ENCODE measurements at regions not wholly inside any gene's neighbourhood (a gene's known extent, or its start where the extent isn't known, plus 50 kb on each side); places are given as distances from the start of the nearest gene placed in this dataset.

- Histone ChIP-seq H3K4me3 (ENCODE audit: low read depth, low read length) (no peak overlapping the region), H3K36me3 (ENCODE audit: control insufficient read depth, insufficient read depth, low read length) (no peaks in the 10 kb centered on the region), H3K27me3 (ENCODE audit: control insufficient read depth, insufficient read depth, low read length) (no peaks in the 10 kb centered on the region), H3K27ac (ENCODE audit: low read depth, low read length) (no peak overlapping the region), H3K4me1 (ENCODE audit: control insufficient read depth, insufficient read depth, low read length) (peaks cover 3% of the 10 kb centered on the region; the same call in 1 of the 2 replicates), H3K9me3 (ENCODE audit: control insufficient read depth, insufficient read depth, low read depth, low read length) (no peaks in the 10 kb centered on the region), H3K9ac (ENCODE audit: low read length) (no peak overlapping the region)
These were observed 129.2 kb downstream of the UNC5CL start for GRCh38 chr6:40909811-40910210.

DNA sequence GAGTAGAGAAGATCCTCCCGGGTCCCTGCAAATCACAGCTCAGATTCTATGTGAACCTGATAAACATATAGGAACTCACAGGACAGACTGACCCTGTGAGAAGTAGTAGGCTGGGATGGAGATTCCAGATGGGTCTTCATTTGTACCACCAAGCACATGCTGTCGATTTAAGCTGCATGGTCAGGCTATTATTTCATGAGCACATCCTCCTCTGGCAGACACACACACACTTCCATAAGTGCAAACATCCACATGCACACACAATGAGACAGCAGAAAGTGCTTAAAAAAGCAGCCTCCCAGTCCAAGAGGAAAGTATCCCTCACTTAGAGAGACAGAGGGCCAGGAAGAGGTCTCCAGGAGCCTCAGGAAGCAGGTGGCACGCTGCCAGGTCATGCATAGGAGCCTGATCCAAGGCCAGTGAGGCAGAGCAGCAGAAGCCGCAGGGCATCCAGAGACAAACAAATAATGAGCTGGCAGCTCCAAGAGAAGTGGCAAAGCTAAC is 131.8 kb downstream of the UNC5CL start:
- H3K9ac ChIP-seq (ENCODE audit: low read length) = no peak overlapping the region
- no peaks in the 10 kb centered on the region for H3K27me3 ChIP-seq (ENCODE audit: control insufficient read depth, insufficient read depth, low read length)
- H3K9me3 ChIP-seq (ENCODE audit: control insufficient read depth, insufficient read depth, low read depth, low read length) = no peaks in the 10 kb centered on the region
- no peak overlapping the region for H3K27ac ChIP-seq (ENCODE audit: low read depth, low read length)
- peaks cover 2% of the 10 kb centered on the region; the same call in 1 of the 2 replicates for H3K4me1 ChIP-seq (ENCODE audit: control insufficient read depth, insufficient read depth, low read length)
- no peaks in the 10 kb centered on the region for H3K36me3 ChIP-seq (ENCODE audit: control insufficient read depth, insufficient read depth, low read length)
- H3K4me3 ChIP-seq (ENCODE audit: low read depth, low read length) = no peak overlapping the region

GRCh38 chr6:40906759-40907158 is 132.3 kb downstream of the UNC5CL start:
- H3K4me1 ChIP-seq (ENCODE audit: control insufficient read depth, insufficient read depth, low read length) = no peaks in the 10 kb centered on the region
- H3K27me3 ChIP-seq (ENCODE audit: control insufficient read depth, insufficient read depth, low read length) = no peaks in the 10 kb centered on the region; the same call in 1 of the 2 replicates
- no peak overlapping the region for H3K27ac ChIP-seq (ENCODE audit: low read depth, low read length)
- no peaks in the 10 kb centered on the region for H3K36me3 ChIP-seq (ENCODE audit: control insufficient read depth, insufficient read depth, low read length)
- no peak overlapping the region for H3K9ac ChIP-seq (ENCODE audit: low read length)
- no peak overlapping the region for H3K4me3 ChIP-seq (ENCODE audit: low read depth, low read length)
- H3K9me3 ChIP-seq (ENCODE audit: control insufficient read depth, insufficient read depth, low read depth, low read length) = no peaks in the 10 kb centered on the region

- H3K4me3 ChIP-seq (ENCODE audit: low read depth, low read length) = no peak overlapping the region
- H3K9ac ChIP-seq (ENCODE audit: low read length) = no peak overlapping the region
- H3K36me3 ChIP-seq (ENCODE audit: control insufficient read depth, insufficient read depth, low read length) = no peaks in the 10 kb centered on the region
- H3K27me3 ChIP-seq (ENCODE audit: control insufficient read depth, insufficient read depth, low read length) = peaks cover 10% of the 10 kb centered on the region; the same call in 1 of the 2 replicates
- no peaks in the 10 kb centered on the region for H3K9me3 ChIP-seq (ENCODE audit: control insufficient read depth, insufficient read depth, low read depth, low read length)
- no peak overlapping the region for H3K27ac ChIP-seq (ENCODE audit: low read depth, low read length)
- peaks cover 3% of the 10 kb centered on the region; the same call in 1 of the 2 replicates for H3K4me1 ChIP-seq (ENCODE audit: control insufficient read depth, insufficient read depth, low read length)
These were observed 134.3 kb downstream of the UNC5CL start for GRCh38 chr6:40904583-40905194.

GRCh38 chr6:40903456-40903855 is 135.6 kb downstream of the UNC5CL start:
- H3K9ac ChIP-seq (ENCODE audit: low read length) = no peak overlapping the region
- H3K36me3 ChIP-seq (ENCODE audit: control insufficient read depth, insufficient read depth, low read length) = no peaks in the 10 kb centered on the region
- peaks cover 10% of the 10 kb centered on the region; the same call in 1 of the 2 replicates for H3K27me3 ChIP-seq (ENCODE audit: control insufficient read depth, insufficient read depth, low read length)
- H3K27ac ChIP-seq (ENCODE audit: low read depth, low read length) = no peak overlapping the region
- H3K4me1 ChIP-seq (ENCODE audit: control insufficient read depth, insufficient read depth, low read length) = peaks cover 3% of the 10 kb centered on the region; the same call in 1 of the 2 replicates
- H3K4me3 ChIP-seq (ENCODE audit: low read depth, low read length) = no peak overlapping the region
- H3K9me3 ChIP-seq (ENCODE audit: control insufficient read depth, insufficient read depth, low read depth, low read length) = no peaks in the 10 kb centered on the region

- peaks cover 10% of the 10 kb centered on the region; the same call in 1 of the 2 replicates for H3K27me3 ChIP-seq (ENCODE audit: control insufficient read depth, insufficient read depth, low read length)
- no peak overlapping the region for H3K4me3 ChIP-seq (ENCODE audit: low read depth, low read length)
- no peak overlapping the region for H3K27ac ChIP-seq (ENCODE audit: low read depth, low read length)
- no peak overlapping the region for H3K9ac ChIP-seq (ENCODE audit: low read length)
- no peaks in the 10 kb centered on the region for H3K36me3 ChIP-seq (ENCODE audit: control insufficient read depth, insufficient read depth, low read length)
- no peaks in the 10 kb centered on the region for H3K9me3 ChIP-seq (ENCODE audit: control insufficient read depth, insufficient read depth, low read depth, low read length)
- H3K4me1 ChIP-seq (ENCODE audit: control insufficient read depth, insufficient read depth, low read length) = peaks cover 3% of the 10 kb centered on the region; the same call in 1 of the 2 replicates
These were observed 137.5 kb downstream of the UNC5CL start for GRCh38 chr6:40901322-40902055.

- Histone ChIP-seq H3K27me3 (ENCODE audit: control insufficient read depth, insufficient read depth, low read length) (peaks cover 10% of the 10 kb centered on the region; the same call in 1 of the 2 replicates), H3K4me1 (ENCODE audit: control insufficient read depth, insufficient read depth, low read length) (peaks cover 3% of the 10 kb centered on the region; the same call in 1 of the 2 replicates), H3K27ac (ENCODE audit: low read depth, low read length) (no peak overlapping the region), H3K9me3 (ENCODE audit: control insufficient read depth, insufficient read depth, low read depth, low read length) (no peaks in the 10 kb centered on the region), H3K36me3 (ENCODE audit: control insufficient read depth, insufficient read depth, low read length) (no peaks in the 10 kb centered on the region), H3K9ac (ENCODE audit: low read length) (no peak overlapping the region), H3K4me3 (ENCODE audit: low read depth, low read length) (no peak overlapping the region)
These were observed 138.2 kb downstream of the UNC5CL start for GRCh38 chr6:40900791-40901190.

DNA sequence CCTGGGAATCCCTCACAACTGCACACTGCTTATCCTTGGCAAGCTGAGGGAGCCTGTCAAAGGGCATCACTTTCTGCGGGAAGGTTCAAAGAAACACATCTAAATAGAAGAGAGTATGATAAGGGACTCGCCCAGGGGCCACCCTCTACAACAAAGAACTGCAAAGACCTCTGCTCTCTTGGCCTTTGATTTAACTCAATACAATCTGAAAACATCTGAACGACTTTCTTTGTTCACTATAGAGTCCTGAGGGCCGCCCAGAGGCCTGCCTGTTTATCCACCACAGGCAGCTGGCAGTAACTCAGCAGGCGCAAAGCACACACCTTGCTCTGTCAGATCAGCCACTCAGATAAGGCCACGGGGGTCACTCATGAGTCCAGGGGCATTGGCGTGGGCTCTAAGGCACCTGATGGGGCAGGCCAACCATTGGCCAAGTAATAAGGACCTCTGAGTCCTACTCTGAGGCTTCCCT is 139.3 kb downstream of the UNC5CL start:
- Histone ChIP-seq H3K9ac (ENCODE audit: low read length) (no peak overlapping the region), H3K27me3 (ENCODE audit: control insufficient read depth, insufficient read depth, low read length) (peaks cover 10% of the 10 kb centered on the region; the same call in 1 of the 2 replicates), H3K36me3 (ENCODE audit: control insufficient read depth, insufficient read depth, low read length) (no peaks in the 10 kb centered on the region), H3K4me3 (ENCODE audit: low read depth, low read length) (no peak overlapping the region), H3K4me1 (ENCODE audit: control insufficient read depth, insufficient read depth, low read length) (peaks cover 5% of the 10 kb centered on the region; the same call in 1 of the 2 replicates), H3K27ac (ENCODE audit: low read depth, low read length) (no peak overlapping the region), H3K9me3 (ENCODE audit: control insufficient read depth, insufficient read depth, low read depth, low read length) (no peaks in the 10 kb centered on the region)

- Histone ChIP-seq H3K36me3 (ENCODE audit: control insufficient read depth, insufficient read depth, low read length) (no peaks in the 10 kb centered on the region), H3K9ac (ENCODE audit: low read length) (no peak overlapping the region), H3K27me3 (ENCODE audit: control insufficient read depth, insufficient read depth, low read length) (peaks cover 10% of the 10 kb centered on the region; the same call in 1 of the 2 replicates), H3K9me3 (ENCODE audit: control insufficient read depth, insufficient read depth, low read depth, low read length) (no peaks in the 10 kb centered on the region), H3K27ac (ENCODE audit: low read depth, low read length) (no peak overlapping the region), H3K4me3 (ENCODE audit: low read depth, low read length) (no peak overlapping the region), H3K4me1 (ENCODE audit: control insufficient read depth, insufficient read depth, low read length) (peaks cover 7% of the 10 kb centered on the region; the same call in 1 of the 2 replicates)
These were observed 140.9 kb downstream of the UNC5CL start for GRCh38 chr6:40898073-40898472.

- H3K36me3 ChIP-seq (ENCODE audit: control insufficient read depth, insufficient read depth, low read length) = no peaks in the 10 kb centered on the region
- no peak overlapping the region for H3K9ac ChIP-seq (ENCODE audit: low read length)
- H3K4me3 ChIP-seq (ENCODE audit: low read depth, low read length) = no peak overlapping the region
- no peak overlapping the region for H3K27ac ChIP-seq (ENCODE audit: low read depth, low read length)
- H3K9me3 ChIP-seq (ENCODE audit: control insufficient read depth, insufficient read depth, low read depth, low read length) = no peaks in the 10 kb centered on the region
- peaks cover 10% of the 10 kb centered on the region; the same call in 1 of the 2 replicates for H3K27me3 ChIP-seq (ENCODE audit: control insufficient read depth, insufficient read depth, low read length)
- peaks cover 7% of the 10 kb centered on the region; the same call in 1 of the 2 replicates for H3K4me1 ChIP-seq (ENCODE audit: control insufficient read depth, insufficient read depth, low read length)
These were observed 141.5 kb downstream of the UNC5CL start for GRCh38 chr6:40897390-40898003.

Measured in HUES6 (cell line).